SK-N-SH (cell line): ENCODE measurements at regions not wholly inside any gene's neighbourhood (a gene's known extent, or its start where the extent isn't known, plus 50 kb on each side); places are given as distances from the start of the nearest gene placed in this dataset.

Source experiments
- CTCF ChIA-PET: fragments of 300-600, 350-600 bp; formaldehyde crosslinking; extraction: SDS; loops from one replicate; lab custom pipeline; 2021; lab: Yijun Ruan, JAX
- POLR2A ChIA-PET: fragments of 350-600 bp; sonication (Branson Sonifier 250); formaldehyde crosslinking; extraction: SDS; loops from one replicate; lab custom pipeline; 2020; ENCODE audit warnings: antibody characterized with exemption, inconsistent platforms; lab: Yijun Ruan, JAX
- DNase-seq: peaks from one replicate; pipeline ENCODE4 v3.0.0; 2012
- H2AFZ ChIP-seq: fragments of 200-600 bp; sonication (generic); 2 replicates; pipeline ENCODE4 v1.8.1; 2016; ENCODE audit warnings: antibody characterized with exemption, mild to moderate bottlenecking, low read depth
- H3F3A ChIP-seq: fragments of 200-600 bp; sonication (generic); replicated peaks from 2 replicates; pipeline ENCODE3; 2016; ENCODE audit warnings: antibody characterized with exemption, mild to moderate bottlenecking; ENCODE audit not compliant: insufficient read depth
- H3K27ac ChIP-seq, 2 experiments: fragments of 200-500 bp in 1 of 2; fragments of 200-600 bp in 1 of 2; sonication (Bioruptor generic) in 1 of 2; sonication (generic), shearing (Covaris generic) in 1 of 2; 2 replicates each; pipeline versions ENCODE4 v1.5.1 to v1.6.1; 2014 to 2016; ENCODE audit warnings: low read depth in 2 of 2, inconsistent platforms in 1 of 2, low read length in 1 of 2, mild to moderate bottlenecking in 1 of 2, mixed read lengths in 1 of 2
- H3K27me3 ChIP-seq: fragments of 200-600 bp; sonication (generic), shearing (Covaris generic); 2 replicates; pipeline ENCODE4 v1.6.1; 2016; ENCODE audit warnings: mixed run types; ENCODE audit not compliant: insufficient read depth
- H3K36me3 ChIP-seq, 2 experiments: fragments of 200-500 bp in 1 of 2; fragments of 200-600 bp in 1 of 2; sonication (Bioruptor generic) in 1 of 2; sonication (generic) in 1 of 2; replicated peaks in 1 of 2; 2 replicates each; pipeline versions ENCODE3 to v1.5.1; 2014 to 2016; ENCODE audit warnings: low read length in 1 of 2, mild to moderate bottlenecking in 1 of 2; ENCODE audit not compliant: insufficient read depth in 2 of 2, control insufficient read depth in 1 of 2
- H3K4me1 ChIP-seq, 2 experiments: fragments of 200-500 bp in 1 of 2; fragments of 200-600 bp in 1 of 2; sonication (Bioruptor generic) in 1 of 2; sonication (generic), shearing (Covaris generic) in 1 of 2; 2 replicates each; pipeline versions ENCODE4 v1.5.1 to v1.6.1; 2014 to 2016; ENCODE audit warnings: low read depth in 1 of 2, low read length in 1 of 2, mixed run types in 1 of 2; ENCODE audit not compliant: insufficient read depth in 2 of 2, control insufficient read depth in 1 of 2
- H3K4me2 ChIP-seq: fragments of 200-600 bp; sonication (generic), shearing (Covaris generic); 2 replicates; pipeline ENCODE4 v1.6.1; 2017; ENCODE audit warnings: mixed run types
- H3K4me3 ChIP-seq, 2 experiments: fragments of 200-500 bp in 1 of 2; fragments of 200-600 bp in 1 of 2; sonication (Bioruptor generic) in 1 of 2; sonication (generic), shearing (Covaris generic) in 1 of 2; 2 replicates each; pipeline versions ENCODE4 v1.5.1 to v1.8.1; 2014 to 2016; ENCODE audit warnings: low read depth in 2 of 2, inconsistent platforms in 1 of 2, low read length in 1 of 2, mild to moderate bottlenecking in 1 of 2, mixed read lengths in 1 of 2, moderate library complexity in 1 of 2
- H3K79me2 ChIP-seq: fragments of 200-600 bp; sonication (generic); 2 replicates; pipeline ENCODE4 v1.8.1; 2017; ENCODE audit warnings: mild to moderate bottlenecking; ENCODE audit not compliant: insufficient read depth
- H3K9ac ChIP-seq: fragments of 200-600 bp; sonication (generic); 2 replicates; pipeline ENCODE4 v1.6.1; 2017; ENCODE audit warnings: mixed run types
- H3K9me2 ChIP-seq: fragments of 200-600 bp; sonication (generic); 2 replicates; pipeline ENCODE4 v1.6.1; 2017; ENCODE audit warnings: mixed run types
- H3K9me3 ChIP-seq: fragments of 200-600 bp; sonication (generic); 2 replicates; pipeline ENCODE4 v1.6.1; 2017; ENCODE audit warnings: mixed run types, mild to moderate bottlenecking, moderate library complexity
- H4K20me1 ChIP-seq: fragments of 200-600 bp; sonication (generic); 2 replicates; pipeline ENCODE4 v1.6.1; 2017; ENCODE audit warnings: mild to moderate bottlenecking, mixed run types; ENCODE audit not compliant: insufficient read depth
- CHD2 ChIP-seq: fragments of 150-350 bp; IDR thresholded peaks from 2 replicates; pipeline ENCODE4 v1.6.1; 2018; ENCODE audit warnings: low read length; ENCODE audit not compliant: partially characterized antibody
- CTCF ChIP-seq: fragments of 200-600 bp; sonication (generic); IDR thresholded peaks from 2 replicates; pipeline ENCODE4 v1.6.1; 2017; ENCODE audit warnings: antibody characterized with exemption, mild to moderate bottlenecking, moderate library complexity
- FOXJ3 ChIP-seq: sonication (generic); formaldehyde crosslinking; IDR thresholded peaks from 2 replicates; pipeline ENCODE4 v1.5.1; 2020; ENCODE audit warnings: mild to moderate bottlenecking, missing genetic modification reagents
- IRF3 ChIP-seq: fragments of 150-350 bp; IDR thresholded peaks from 2 replicates; pipeline ENCODE4 v1.6.1; 2016; ENCODE audit warnings: mild to moderate bottlenecking, low read depth, low read length
- JUND ChIP-seq: IDR thresholded peaks from 2 replicates; pipeline ENCODE4 v1.4.0; 2012
- MAX ChIP-seq: IDR thresholded peaks from 2 replicates; pipeline ENCODE4 v1.4.0; 2012; ENCODE audit warnings: low read depth
- MXI1 ChIP-seq: IDR thresholded peaks from 2 replicates; pipeline ENCODE4 v1.6.1; 2012; ENCODE audit warnings: mild to moderate bottlenecking, low read depth, low read length, improper control_type of control experiment
- NFIC ChIP-seq: IDR thresholded peaks from 2 replicates; pipeline ENCODE4 v1.4.0; 2012; ENCODE audit warnings: borderline replicate concordance
- NRF1 ChIP-seq: IDR thresholded peaks from 2 replicates; pipeline ENCODE4 v1.6.1; 2012; ENCODE audit warnings: low read depth, mild to moderate bottlenecking, low read length
- RCOR1 ChIP-seq: fragments of 150-350 bp; IDR thresholded peaks from 2 replicates; pipeline ENCODE4 v1.6.1; 2017; ENCODE audit warnings: antibody characterized with exemption, low read length
- RFX5 ChIP-seq: IDR thresholded peaks from 2 replicates; pipeline ENCODE4 v1.6.1; 2012; ENCODE audit warnings: mild to moderate bottlenecking, improper control_type of control experiment, low read length
- USF1 ChIP-seq: IDR thresholded peaks from 2 replicates; pipeline ENCODE4 v1.4.0; 2012; ENCODE audit warnings: low read depth, borderline replicate concordance
- ZBTB33 ChIP-seq: IDR thresholded peaks from 2 replicates; pipeline ENCODE4 v1.4.0; 2012; ENCODE audit warnings: low read depth, borderline replicate concordance
- WGBS: methylation state at CpG from one replicate; pipeline ENCODE4 v1.1.6; 2017; ENCODE audit warnings: low lambda C conversion rate; 5-methylcytosine and 5-hydroxymethylcytosine counted together

GRCh38 chr11:36854875-36855274 is 256.8 kb upstream of the RAG2 start:
- ChIA-PET CTCF (no interaction called here), POLR2A (no interaction called here)
- TF ChIP-seq JUND (no peak), CHD2 (no peak), ZBTB33 (no peak), CTCF (no peak), MXI1 (no peak)
- no peak overlapping the region for H2AFZ ChIP-seq
- H3K9ac ChIP-seq = no peak overlapping the region
- H3K36me3 ChIP-seq = no peaks in the 10 kb centered on the region
- H3K4me1 ChIP-seq = no peaks in the 10 kb centered on the region
- no peaks in the 10 kb centered on the region for H3F3A ChIP-seq
- no peaks in the 10 kb centered on the region for H4K20me1 ChIP-seq
- no peaks in the 10 kb centered on the region for H3K27me3 ChIP-seq
- no peak overlapping the region for H3K4me2 ChIP-seq
- H3K9me2 ChIP-seq = no peaks in the 10 kb centered on the region
- H3K27ac ChIP-seq = no peak overlapping the region
- DNase-seq = no peak
- no peaks in the 10 kb centered on the region for H3K9me3 ChIP-seq
- H3K4me3 ChIP-seq = no peak overlapping the region
- WGBS = 16% methylated on average over 4 of the region's 4 CpGs
- no peaks in the 10 kb centered on the region for H3K79me2 ChIP-seq

GRCh38 chr11:36848660-36849059 is 250.6 kb upstream of the RAG2 start:
- H3K79me2 ChIP-seq = no peaks in the 10 kb centered on the region
- no peaks in the 10 kb centered on the region for H4K20me1 ChIP-seq
- H3K4me3 ChIP-seq = no peak overlapping the region
- H3K4me2 ChIP-seq = no peak overlapping the region
- DNase-seq = no peak
- no peaks in the 10 kb centered on the region for H3K36me3 ChIP-seq
- ChIA-PET POLR2A (no interaction called here), CTCF (no interaction called here)
- H3K9me3 ChIP-seq = no peaks in the 10 kb centered on the region
- no peak for TF ChIP-seq MAX
- no peak for TF ChIP-seq NFIC
- TF ChIP-seq IRF3 = no peak
- no peak for TF ChIP-seq RCOR1
- TF ChIP-seq CTCF = no peak
- no peak for TF ChIP-seq NRF1
- no peak for TF ChIP-seq FOXJ3 (CRISPR knock-in tag)
- no peak for TF ChIP-seq ZBTB33
- TF ChIP-seq RFX5 = no peak
- TF ChIP-seq USF1 = no peak
- H3K27me3 ChIP-seq = no peaks in the 10 kb centered on the region
- H3K9me2 ChIP-seq = no peaks in the 10 kb centered on the region
- no peak overlapping the region for H3K9ac ChIP-seq
- WGBS = 17% methylated on average over 2 of the region's 2 CpGs
- no peaks in the 10 kb centered on the region for H3K4me1 ChIP-seq
- H3K27ac ChIP-seq = no peak overlapping the region
- H2AFZ ChIP-seq = no peak overlapping the region
- H3F3A ChIP-seq = no peaks in the 10 kb centered on the region
